ENCODE measurements at regions not wholly inside any gene's neighbourhood (a gene's known extent, or its start where the extent isn't known, plus 50 kb on each side); places are given as distances from the start of the nearest gene placed in this dataset.
"Not testable (repeated sequence)": the region's sequence is repeated elsewhere in the genome, so short reads cannot be mapped to it uniquely, and the experiment has no call there.

- no peak for DNase-seq
Observed at GRCh38 chr13:110006304-110006703, 219.9 kb upstream of the IRS2 start.

DNA sequence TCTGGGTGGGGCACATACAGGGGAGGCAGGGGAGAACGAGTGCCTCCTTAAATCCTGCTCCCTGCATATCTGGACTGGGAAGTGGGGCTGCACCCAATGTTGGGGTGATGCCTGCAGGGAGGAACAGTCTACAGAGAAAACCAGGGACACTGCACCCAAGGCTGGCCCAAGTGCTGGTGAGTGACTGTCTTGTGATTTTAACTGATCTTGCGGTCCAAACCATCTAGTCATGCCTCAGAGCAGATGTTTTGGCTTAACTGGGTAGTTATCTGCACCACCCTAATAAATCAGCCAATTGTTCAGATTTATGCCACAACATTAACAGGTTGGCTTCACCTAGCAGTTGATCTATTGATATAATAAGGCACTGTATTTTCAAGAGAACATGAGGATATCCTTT lies 219.2 kb upstream of the IRS2 start:
- no peak for DNase-seq

DNA sequence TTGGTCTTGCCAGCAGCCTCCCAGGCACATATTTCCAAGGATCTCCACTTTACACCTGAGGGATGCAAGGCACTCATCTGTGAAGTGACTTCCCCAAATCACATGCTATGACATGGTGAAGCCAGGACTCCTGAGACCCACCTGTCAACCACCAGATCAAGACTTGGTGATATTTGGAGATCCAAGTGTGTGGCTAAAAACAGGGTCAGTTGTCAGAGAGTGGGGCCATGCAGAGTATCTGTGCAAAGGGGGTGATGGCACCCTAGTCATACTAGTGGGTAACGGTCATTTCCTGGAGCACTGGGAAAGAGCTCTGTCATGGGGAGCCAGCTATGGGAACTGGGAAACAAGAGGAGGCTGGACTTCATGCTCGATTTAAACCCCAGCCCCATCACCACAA lies 218.4 kb upstream of the IRS2 start:
- no peak for DNase-seq

DNA sequence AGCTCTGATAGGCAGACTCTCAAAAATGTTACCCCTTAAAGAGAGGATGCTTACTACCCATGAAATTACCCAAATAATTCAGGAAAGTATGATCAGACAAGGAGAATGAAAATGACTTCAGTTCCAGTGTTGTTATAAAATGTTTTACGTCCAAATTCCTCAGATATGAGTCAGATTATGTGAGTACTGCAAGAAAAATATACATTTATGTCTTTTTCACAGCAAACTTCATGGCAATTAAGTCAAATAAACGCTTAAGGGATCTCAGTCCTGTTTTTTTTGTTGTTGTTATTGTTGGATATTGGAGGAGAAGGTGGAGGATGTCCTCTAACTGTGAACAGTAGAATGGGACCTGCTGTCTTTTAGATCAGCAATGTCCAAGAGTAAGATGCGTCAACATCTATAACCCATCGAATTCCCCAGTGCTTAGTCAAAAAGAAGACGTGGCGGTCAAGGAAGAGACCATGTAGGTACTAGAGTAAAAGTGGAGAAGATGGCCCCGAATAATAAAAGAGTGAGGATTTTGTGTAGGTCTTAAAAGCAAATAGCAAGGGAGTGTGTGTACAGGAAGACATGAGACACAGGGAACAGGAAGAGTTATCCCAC lies 215.4 kb upstream of the IRS2 start:
- DNase-seq, result no peak

- DNase-seq, result no peak
Observed at GRCh38 chr13:110000534-110001345, 214.4 kb upstream of the IRS2 start.

DNA sequence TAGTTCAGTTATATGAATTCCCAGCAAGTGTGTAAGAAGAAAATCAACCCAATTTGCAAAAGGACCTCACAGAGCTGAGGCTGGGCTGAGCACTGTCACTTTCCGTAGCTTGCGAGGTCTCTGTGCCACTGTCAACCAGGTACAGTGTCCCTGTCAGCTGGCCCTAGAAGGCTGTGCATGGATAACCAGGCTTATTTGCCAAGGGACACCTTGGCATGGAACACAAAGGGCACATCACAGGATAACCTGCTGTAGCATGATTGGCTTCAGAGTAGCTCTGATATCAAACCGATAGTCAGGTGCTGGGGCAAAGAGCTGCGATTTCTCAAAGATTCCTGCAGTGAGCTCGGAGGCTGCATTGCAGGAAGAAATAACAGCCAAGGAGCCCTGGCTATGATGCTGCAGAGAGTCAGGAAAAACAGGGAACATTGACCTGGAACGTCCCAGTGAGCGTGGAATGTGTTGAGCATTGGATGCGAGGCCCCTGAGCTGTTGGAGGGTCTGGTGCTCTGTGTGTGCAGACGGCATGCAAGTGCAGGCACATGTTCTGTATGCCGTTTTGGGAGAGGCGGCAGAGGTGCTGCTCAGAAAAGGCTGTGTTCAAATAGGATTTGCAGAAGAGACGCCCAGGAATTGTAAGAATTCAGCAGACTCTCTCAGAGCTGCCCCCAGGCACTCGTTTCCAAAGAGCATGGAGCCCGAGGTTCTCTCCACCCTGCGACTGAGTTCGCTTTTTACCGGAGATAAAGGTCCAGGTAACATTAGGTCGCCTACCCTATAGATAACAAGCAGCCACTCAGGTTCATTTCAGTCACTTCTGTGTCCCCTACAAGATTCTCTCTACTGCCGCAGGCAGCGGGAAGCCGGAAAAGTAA lies 213.5 kb upstream of the IRS2 start:
- no peak for DNase-seq

DNA sequence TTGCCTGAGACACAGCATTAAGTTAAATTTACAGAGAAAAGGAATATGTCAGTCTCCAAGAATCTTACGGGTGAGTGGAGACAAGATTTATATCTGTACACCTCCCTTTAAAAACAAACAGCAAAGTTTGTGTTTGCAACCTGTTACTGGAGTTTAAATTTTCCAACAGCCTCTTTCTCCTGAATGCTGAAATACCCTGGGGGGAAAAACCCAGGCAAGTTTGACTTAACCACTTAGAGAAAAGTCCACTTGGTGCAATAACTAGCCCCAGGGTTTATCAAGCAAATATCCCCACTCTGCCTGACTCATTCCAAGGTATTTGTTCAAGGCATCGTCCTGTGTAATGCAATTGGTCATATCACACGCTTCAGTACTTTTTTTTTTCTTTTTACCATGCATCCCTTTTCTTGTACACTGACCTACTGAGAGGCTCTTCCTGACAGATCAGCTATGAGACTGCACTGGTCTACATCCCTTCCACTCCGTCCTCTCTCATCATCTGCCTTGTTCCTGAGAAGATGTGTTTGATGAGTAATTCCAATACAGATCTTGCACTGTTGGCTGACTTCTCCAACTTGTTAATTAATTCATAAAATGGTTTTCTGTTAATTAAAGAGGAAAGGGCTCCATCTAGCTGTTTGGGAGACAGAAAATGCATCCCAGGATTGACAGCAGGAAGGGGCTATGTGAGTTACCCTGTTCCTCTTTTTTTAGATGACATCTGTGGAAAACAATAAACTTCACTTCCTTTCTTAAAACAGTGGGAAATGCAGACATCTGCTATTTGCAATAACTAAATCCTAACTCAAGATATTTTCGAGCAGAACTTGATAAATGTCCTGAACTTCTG lies 212.5 kb upstream of the IRS2 start:
- DNase-seq, result no peak

DNA sequence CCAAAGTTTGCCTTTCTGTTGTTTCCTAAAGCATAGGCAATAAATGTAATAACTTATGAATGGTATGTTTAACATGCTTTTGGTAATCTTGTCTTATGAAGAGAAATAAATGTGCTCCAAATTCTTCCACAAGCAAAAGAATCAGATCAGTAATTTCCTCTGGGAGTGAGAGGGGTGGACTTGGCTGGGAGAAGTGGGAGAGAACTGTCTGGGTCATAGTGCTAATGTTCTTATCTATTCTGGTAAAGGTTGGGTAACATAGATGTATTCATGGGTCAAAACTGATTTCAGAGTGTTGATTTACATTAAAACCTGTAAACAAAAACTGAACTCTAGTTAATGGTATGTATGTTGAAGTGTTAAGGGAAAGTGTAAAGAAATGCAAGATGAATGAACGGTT lies 211.7 kb upstream of the IRS2 start:
- DNase-seq, result no peak

- not testable (repeated sequence) for DNase-seq
Observed at GRCh38 chr13:109997056-109997595, 210.7 kb upstream of the IRS2 start.

DNA sequence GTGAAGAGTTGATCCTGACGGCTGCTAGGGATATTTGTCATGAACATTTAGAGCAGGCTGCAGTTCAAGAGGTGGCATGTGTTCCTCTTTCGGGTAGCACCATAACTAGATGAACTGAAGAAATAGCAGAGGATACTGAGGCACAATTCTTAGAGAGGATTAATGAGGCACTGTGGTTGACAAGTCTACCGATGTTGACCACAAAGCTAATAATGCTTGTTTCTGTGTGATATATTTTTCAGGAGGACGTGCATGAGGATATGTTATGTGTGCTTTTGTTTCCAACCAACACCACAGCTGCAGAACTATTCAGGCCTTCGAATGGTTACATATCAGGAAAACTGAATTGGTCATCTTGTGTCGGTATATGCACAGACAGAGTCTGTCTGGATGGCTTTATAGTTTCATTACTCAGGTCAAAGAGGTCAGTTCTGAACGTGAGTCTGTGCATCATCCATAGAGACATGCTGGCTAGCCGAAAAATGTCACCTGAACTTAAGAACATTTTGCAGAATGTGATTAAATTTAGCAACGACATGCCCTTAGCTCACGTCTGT lies 210.1 kb upstream of the IRS2 start:
- no peak for DNase-seq

DNA sequence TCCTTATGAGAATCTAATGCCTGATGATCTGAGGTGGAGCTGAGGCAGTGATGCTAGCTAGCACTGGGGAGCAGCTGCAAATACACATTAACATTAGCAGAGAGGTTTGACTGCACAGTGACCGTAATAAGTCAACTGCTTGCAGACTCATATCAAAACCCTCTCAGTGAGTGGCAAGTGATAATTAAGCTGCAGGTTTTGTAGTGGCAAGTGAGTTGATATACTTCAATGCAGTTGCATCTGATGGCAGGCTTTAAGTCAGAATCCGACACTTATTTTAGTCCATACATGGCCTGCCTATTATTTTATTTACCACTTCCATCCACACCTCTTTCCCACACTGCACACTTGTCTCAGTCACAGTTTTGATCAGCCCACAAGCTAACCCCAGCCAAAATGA lies 209.2 kb upstream of the IRS2 start:
- no peak for DNase-seq

DNA sequence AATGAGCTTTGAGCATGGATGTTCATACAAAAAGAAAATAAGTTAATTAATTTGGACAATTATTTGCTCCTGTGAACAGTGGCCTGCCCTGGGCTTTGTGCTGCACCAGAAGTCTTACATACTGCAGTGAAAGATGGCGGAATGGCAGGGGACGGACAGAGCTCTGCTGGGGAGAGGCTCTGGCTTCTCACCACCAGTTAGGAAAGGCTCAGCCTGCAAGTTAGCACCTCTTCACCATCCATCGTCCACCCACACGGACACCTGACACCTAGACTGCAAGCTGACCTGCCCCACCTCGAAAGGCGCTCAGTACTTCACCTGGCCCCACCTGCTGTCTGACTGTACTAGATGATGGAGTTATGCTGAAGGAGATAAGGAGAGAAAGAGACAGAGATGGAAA lies 203.9 kb upstream of the IRS2 start:
- no peak for DNase-seq

DNA sequence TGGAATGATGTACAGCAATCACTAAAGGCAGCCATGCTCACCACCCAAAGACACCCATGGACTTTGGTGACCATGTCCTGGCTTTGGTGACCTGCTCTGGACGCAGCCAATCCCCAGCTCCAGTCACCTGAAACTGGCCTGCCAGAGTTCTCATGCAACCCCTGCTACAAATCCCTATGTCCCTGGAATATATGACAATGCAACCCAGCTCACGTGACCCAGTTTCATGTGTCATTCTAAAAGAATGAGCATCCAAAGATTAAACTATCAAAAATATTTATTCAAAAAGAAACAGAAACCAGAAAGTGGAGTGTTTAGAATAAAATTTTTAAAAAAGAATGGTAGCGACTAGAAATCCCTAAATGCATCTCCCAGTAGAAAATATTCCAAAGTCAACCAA lies 203.3 kb upstream of the IRS2 start:
- DNase-seq, result no peak

- no peak for DNase-seq
Observed at GRCh38 chr13:109989155-109989554, 202.8 kb upstream of the IRS2 start.

DNA sequence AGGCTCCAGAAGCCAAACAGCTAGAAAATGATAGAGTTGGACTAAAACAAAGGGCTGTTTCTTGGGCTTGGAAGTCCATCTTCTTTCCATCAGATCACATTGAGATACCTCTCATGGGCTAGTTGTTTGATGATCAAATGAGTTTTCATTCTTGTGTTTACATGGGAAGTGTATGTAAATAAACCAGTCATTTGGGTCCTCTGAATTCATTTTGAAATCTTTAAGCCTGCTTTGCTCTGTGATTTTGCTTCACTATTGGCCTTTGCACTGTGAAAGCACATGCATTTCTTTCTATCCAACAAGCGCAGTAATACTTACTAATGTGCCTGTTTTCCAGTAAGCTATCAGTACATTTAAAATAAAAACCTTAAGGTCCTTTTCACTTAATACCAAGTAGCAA lies 200.5 kb upstream of the IRS2 start:
- no peak for DNase-seq

DNA sequence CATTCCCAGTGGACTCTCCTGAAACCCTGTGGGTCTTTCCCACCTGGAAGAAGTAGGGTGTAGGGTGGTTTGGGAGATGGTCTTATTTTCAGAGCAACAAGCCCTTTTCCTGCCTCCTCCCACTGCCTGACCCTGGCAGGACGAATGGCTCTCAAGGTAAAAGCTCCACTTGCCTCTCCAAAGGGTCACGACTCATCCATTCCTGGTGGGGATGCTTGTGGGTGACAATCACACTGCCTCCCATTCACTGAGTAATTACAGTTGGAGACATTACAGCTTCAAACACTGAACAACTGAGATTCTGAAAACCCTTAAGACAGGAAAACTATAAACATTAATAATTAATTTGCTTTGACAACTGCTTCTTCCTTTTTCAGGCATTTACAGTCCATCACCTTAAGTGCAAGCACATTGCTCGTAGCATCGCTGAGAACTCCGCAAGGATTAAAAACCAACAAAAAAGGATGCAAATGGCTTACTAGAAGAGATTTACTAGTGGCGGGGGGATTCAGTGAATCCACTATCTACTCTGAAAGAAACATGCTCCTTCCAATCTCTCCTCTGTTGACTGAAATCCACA lies 199.6 kb upstream of the IRS2 start:
- no peak for DNase-seq

GRCh38 chr13:109983447-109983846 lies 197.1 kb upstream of the IRS2 start:
- no peak for DNase-seq

DNA sequence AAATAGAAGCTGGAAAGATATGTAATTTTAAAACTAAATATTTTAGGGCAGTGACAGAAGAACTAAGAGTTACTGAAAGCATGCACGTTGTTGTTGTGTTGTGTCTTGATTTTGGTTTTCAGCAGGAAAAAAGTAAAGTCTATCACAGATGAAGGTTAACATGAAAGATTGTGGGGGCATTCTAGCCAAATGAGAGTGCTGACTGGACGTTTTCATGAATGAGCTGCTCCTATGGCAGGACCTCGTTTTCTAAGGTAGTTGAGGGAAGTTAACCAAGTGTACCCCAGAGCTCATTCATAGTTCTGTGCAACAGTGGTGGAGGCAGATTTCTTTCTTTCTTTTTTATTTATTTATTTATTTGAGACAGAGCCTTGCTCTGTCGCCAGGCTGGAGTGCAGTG lies 194.6 kb upstream of the IRS2 start:
- DNase-seq, result no peak

DNA sequence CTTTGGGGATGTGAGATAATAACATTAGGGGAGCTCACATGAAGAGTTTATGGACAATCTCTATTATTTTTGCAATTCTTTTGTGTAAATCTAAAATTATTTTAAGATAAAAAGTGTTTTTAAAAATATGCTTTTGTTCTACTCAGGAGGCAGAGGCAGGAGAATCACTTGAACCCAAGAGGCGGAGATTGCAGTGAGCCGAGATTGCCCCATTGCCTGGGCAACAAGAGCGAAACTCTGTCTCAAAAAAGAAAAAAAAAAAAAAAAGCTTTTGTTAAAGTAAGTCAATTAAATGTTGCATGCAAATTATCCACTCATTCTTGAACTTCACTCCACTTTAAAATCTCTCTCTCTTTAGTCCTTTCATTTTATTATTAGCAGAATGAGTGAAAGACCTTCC lies 193.3 kb upstream of the IRS2 start:
- DNase-seq, result not testable (repeated sequence)

DNA sequence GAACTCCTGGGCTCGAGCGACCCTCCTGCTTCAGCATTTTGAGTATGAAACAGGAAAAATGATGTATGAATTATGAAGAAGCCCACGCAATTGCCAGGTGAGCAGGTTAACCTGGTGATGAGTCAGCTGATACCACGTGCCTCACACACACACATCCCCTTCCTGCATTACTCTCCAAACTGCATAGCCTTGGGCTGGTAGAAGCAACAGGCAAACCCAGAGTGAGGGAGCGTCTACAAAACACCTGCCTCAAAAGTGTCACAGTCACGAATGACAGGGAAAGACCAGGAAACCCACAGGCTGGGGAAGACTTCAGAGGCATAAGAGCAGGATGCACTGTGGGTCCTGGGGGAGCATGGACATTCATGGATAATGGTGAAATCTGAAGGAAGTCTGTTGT lies 192.8 kb upstream of the IRS2 start:
- no peak for DNase-seq

DNA sequence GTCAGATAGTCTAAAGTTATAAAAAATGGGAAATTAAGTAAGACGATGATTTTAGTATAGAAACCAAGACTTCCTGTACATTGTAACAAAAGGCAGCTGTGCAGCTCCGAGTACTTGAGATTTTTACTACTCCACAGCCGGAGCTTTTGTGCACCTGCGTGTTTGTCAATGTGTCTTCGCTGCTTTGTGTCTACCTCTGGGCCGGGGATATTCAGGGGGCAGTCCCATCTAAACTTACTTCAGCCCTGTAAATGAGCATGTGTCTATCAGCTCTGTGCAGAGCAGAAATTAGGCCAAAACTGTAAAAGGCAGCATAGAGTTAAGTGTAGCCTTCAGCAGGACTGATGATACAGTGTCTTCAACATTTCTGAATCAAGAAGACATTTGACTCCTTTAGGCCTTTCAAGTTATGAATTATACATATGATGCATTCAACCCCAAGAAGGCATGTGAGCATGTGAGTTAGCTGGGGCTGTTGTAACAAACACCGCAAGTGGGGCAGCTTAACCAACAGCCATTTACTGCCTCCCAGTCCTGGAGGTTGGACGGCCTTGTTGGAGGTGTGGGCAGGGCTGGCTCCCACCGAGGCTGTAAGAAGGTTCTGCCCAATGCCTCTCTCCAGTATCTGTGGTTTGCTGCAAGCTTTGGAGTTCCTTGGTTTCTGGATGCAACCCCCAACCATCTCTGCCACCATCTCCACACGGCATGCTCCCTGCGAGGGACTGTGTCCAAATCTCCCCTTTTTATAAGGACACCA lies 191.0 kb upstream of the IRS2 start:
- DNase-seq, result no peak

All from SIG-M5 (cell line).